OCI-LY7 (cell line): ENCODE measurements at regions not wholly inside any gene's neighbourhood (a gene's known extent, or its start where the extent isn't known, plus 50 kb on each side); places are given as distances from the start of the nearest gene placed in this dataset.

Source experiments
- EZH2phosphoT487 ChIP-seq: fragments of 200-600 bp; sonication (generic); IDR thresholded peaks from 2 replicates; pipeline ENCODE4 v1.6.1; 2018; ENCODE audit warnings: low read depth, borderline replicate concordance, mild to moderate bottlenecking, mixed run types, antibody characterized with exemption, low read length, moderate library complexity, mixed read lengths
- TF ChIP-seq, protein P1 (sequence below): fragments of 200-600 bp; sonication (generic); conservative IDR thresholded peaks from 2 replicates; pipeline ENCODE4 v1.5.1; 2014; ENCODE audit warnings: mild to moderate bottlenecking, antibody characterized with exemption, low read length, moderate library complexity, mixed read lengths

DNA sequence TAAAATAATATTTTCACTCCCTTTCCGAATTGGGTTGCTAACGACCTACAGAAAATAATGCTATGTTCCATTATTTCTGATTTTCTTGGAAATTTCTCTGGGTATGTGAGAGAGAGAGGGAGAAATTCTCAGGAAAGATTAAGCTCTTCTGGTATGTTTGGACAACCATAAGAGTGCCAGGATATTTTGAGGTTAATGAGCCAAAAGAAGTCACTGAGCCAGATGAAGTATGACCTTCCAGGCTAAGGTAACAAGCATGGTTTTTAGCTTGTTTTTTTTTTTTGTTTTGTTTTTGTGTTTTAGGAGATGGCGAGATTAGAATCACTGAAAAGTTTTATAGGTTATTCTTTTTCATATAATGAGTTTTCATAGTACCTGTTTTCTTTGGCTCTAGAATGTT is 171.0 kb upstream of the FOXP2 start:
- TF ChIP-seq, protein P1, sequence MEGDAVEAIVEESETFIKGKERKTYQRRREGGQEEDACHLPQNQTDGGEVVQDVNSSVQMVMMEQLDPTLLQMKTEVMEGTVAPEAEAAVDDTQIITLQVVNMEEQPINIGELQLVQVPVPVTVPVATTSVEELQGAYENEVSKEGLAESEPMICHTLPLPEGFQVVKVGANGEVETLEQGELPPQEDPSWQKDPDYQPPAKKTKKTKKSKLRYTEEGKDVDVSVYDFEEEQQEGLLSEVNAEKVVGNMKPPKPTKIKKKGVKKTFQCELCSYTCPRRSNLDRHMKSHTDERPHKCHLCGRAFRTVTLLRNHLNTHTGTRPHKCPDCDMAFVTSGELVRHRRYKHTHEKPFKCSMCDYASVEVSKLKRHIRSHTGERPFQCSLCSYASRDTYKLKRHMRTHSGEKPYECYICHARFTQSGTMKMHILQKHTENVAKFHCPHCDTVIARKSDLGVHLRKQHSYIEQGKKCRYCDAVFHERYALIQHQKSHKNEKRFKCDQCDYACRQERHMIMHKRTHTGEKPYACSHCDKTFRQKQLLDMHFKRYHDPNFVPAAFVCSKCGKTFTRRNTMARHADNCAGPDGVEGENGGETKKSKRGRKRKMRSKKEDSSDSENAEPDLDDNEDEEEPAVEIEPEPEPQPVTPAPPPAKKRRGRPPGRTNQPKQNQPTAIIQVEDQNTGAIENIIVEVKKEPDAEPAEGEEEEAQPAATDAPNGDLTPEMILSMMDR, result no peak
- no peak for TF ChIP-seq EZH2phosphoT487
